ENCODE measurements at regions not wholly inside any gene's neighbourhood (a gene's known extent, or its start where the extent isn't known, plus 50 kb on each side); places are given as distances from the start of the nearest gene placed in this dataset.
"Not testable (repeated sequence)": the region's sequence is repeated elsewhere in the genome, so short reads cannot be mapped to it uniquely, and the experiment has no call there.

DNA sequence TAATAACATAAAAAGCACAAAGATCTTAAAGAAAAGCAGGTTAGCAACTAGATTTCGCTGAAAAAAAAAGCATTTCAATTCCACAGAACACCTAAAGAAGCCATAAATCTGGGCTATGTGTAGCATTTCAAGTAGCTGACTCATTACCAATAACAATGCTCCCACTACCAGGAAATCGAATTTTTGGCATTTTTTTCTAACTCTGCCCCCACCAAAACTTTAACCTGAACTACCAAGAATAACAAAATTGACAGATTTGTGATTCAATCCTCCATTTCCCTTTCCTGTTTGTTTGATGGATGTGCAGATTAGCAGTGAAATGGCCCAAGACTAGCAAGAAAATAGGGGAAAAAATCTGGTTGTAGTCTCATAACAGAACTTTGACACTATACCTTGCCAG, 180.2 kb downstream of the RASEF start:
- Histone ChIP-seq H3K9me3 (ENCODE audit: control insufficient read depth in 4 of 4, insufficient read depth in 3 of 4, low read length in 3 of 4) (no peaks in the 10 kb centered on the region), H3K27me3 (ENCODE audit: control insufficient read depth in 3 of 3, insufficient read depth in 3 of 3, low read length in 2 of 3) (no peaks in the 10 kb centered on the region), H3K36me3 (ENCODE audit: control insufficient read depth in 4 of 4, insufficient read depth in 4 of 4, low read length in 4 of 4) (no peaks in the 10 kb centered on the region), H3K4me1 (ENCODE audit: control insufficient read depth in 5 of 5, insufficient read depth in 5 of 5, low read length in 5 of 5) (no peaks in the 10 kb centered on the region), H3K27ac (ENCODE audit: low read depth in 1 of 2, low read length in 1 of 2) (no peak overlapping the region), H3K4me3 (no peak overlapping the region), H3K9ac (ENCODE audit: insufficient read depth in 1 of 2, low read length in 2 of 2) (no peak overlapping the region)
- ATAC-seq (ENCODE audit: insufficient read depth, low FRiP score) (no peak), DNase-seq (no peak)
- 40 to 53% methylated on average over 2 of the region's 2 CpGs for WGBS, 2 donors
- TF ChIP-seq, protein P1, sequence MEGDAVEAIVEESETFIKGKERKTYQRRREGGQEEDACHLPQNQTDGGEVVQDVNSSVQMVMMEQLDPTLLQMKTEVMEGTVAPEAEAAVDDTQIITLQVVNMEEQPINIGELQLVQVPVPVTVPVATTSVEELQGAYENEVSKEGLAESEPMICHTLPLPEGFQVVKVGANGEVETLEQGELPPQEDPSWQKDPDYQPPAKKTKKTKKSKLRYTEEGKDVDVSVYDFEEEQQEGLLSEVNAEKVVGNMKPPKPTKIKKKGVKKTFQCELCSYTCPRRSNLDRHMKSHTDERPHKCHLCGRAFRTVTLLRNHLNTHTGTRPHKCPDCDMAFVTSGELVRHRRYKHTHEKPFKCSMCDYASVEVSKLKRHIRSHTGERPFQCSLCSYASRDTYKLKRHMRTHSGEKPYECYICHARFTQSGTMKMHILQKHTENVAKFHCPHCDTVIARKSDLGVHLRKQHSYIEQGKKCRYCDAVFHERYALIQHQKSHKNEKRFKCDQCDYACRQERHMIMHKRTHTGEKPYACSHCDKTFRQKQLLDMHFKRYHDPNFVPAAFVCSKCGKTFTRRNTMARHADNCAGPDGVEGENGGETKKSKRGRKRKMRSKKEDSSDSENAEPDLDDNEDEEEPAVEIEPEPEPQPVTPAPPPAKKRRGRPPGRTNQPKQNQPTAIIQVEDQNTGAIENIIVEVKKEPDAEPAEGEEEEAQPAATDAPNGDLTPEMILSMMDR (IDR thresholded peaks at IDR 0.05; ENCODE audit: control extremely low read depth, extremely low read depth): no peak

DNA sequence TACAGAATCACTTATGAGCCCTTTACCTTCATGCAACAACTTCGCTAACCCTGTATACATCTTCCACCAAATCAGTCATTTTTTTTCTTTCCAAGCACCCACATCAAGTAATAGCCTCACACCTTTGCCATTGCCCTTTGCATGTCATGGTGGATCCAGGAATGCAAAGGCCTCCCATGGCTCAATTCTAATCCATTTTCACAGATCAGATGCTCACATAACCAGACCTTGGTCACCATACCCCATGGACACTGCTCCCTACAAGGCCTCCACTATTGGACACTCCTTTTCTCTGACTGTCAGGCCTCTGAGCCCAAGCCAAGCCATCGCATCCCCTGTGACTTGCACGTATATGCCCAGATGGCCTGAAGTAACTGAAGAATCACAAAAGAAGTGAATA, 179.5 kb downstream of the RASEF start:
- TF ChIP-seq, protein P1 (IDR thresholded peaks at IDR 0.05; ENCODE audit: control extremely low read depth, extremely low read depth): no peak
- Histone ChIP-seq H3K4me1 (ENCODE audit: control insufficient read depth in 5 of 5, insufficient read depth in 5 of 5, low read length in 5 of 5) (no peaks in the 10 kb centered on the region), H3K4me3 (no peak overlapping the region), H3K27ac (ENCODE audit: low read depth in 1 of 2, low read length in 1 of 2) (no peak overlapping the region), H3K9ac (ENCODE audit: insufficient read depth in 1 of 2, low read length in 2 of 2) (no peak overlapping the region), H3K9me3 (ENCODE audit: control insufficient read depth in 4 of 4, insufficient read depth in 3 of 4, low read length in 3 of 4) (no peaks in the 10 kb centered on the region), H3K36me3 (ENCODE audit: control insufficient read depth in 4 of 4, insufficient read depth in 4 of 4, low read length in 4 of 4) (no peaks in the 10 kb centered on the region), H3K27me3 (ENCODE audit: control insufficient read depth in 3 of 3, insufficient read depth in 3 of 3, low read length in 2 of 3) (no peaks in the 10 kb centered on the region)
- no peak for ATAC-seq (ENCODE audit: insufficient read depth, low FRiP score)
- 93 to 97% methylated on average over 3 of the region's 3 CpGs for WGBS, 2 donors
- no peak for DNase-seq

DNA sequence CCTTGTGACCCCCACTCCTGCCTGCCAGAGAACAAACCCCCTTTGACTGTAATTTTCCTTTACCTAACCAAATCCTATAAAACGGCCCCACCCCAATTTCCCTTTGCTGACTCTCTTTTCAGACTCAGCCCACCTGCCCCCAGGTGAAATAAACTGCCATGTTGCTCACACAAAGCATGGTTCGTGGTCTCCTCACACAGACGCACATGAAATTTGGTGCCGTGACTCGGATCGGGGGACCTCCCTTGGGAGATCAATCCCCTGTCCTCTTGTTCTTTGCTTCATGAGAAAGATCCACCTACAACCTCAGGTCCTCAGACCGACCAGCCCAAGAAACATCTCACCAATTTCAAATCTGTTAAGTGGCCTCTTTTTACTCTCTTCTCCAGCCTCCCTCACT, 179.0 kb downstream of the RASEF start:
- not testable (repeated sequence) for H3K27ac ChIP-seq (ENCODE audit: low read depth in 1 of 2, low read length in 1 of 2); H3K9me3 ChIP-seq (ENCODE audit: control insufficient read depth in 4 of 4, insufficient read depth in 3 of 4, low read length in 3 of 4); H3K9ac ChIP-seq (ENCODE audit: insufficient read depth in 1 of 2, low read length in 2 of 2); H3K27me3 ChIP-seq (ENCODE audit: control insufficient read depth in 3 of 3, insufficient read depth in 3 of 3, low read length in 2 of 3); H3K4me3 ChIP-seq; H3K4me1 ChIP-seq (ENCODE audit: control insufficient read depth in 5 of 5, insufficient read depth in 5 of 5, low read length in 5 of 5); ATAC-seq (ENCODE audit: insufficient read depth, low FRiP score); DNase-seq; H3K36me3 ChIP-seq (ENCODE audit: control insufficient read depth in 4 of 4, insufficient read depth in 4 of 4, low read length in 4 of 4)
- 93 to 94% methylated on average over 7 of the region's 7 CpGs for WGBS, 2 donors

DNA sequence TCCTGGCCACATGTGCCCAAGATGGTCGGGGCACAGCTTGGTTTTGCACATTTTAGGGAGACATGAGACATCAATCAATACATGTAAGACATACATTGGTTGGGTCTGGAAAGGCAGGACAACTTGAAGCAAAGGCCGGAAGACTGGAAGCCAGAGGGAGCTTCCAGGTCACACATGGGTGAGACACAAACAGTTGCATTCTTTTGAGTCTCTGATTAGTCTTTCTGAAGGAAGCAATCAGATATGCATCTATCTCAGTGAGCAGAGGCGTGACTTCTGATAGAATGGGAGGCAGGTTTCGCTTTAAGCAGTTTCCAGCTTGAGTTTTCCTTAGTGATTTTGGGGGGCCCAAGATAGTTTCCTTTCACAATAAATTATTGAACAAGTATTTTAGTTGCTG, 172.5 kb downstream of the RASEF start:
- no peak for ATAC-seq (ENCODE audit: insufficient read depth, low FRiP score)
- WGBS, 2 donors: 71 to 73% methylated on average over 4 of the region's 4 CpGs
- H3K4me3 ChIP-seq: no peak overlapping the region
- no peak for DNase-seq
- H3K27ac ChIP-seq (ENCODE audit: low read depth in 1 of 2, low read length in 1 of 2): no peak overlapping the region
- H3K27me3 ChIP-seq (ENCODE audit: control insufficient read depth in 3 of 3, insufficient read depth in 3 of 3, low read length in 2 of 3): no peaks in the 10 kb centered on the region
- TF ChIP-seq, protein P1 (IDR thresholded peaks at IDR 0.05; ENCODE audit: control extremely low read depth, extremely low read depth): no peak
- H3K9me3 ChIP-seq (ENCODE audit: control insufficient read depth in 4 of 4, insufficient read depth in 3 of 4, low read length in 3 of 4): no peaks in the 10 kb centered on the region
- H3K4me1 ChIP-seq (ENCODE audit: control insufficient read depth in 5 of 5, insufficient read depth in 5 of 5, low read length in 5 of 5): peaks cover 0 to 18% (median 0%) of the 10 kb centered on the region in 5 donors
- H3K9ac ChIP-seq (ENCODE audit: insufficient read depth in 1 of 2, low read length in 2 of 2): no peak overlapping the region
- no peaks in the 10 kb centered on the region for H3K36me3 ChIP-seq (ENCODE audit: control insufficient read depth in 4 of 4, insufficient read depth in 4 of 4, low read length in 4 of 4)

All from lung (tissue), 11 donors.